ENCODE measurements at regions not wholly inside any gene's neighbourhood (a gene's known extent, or its start where the extent isn't known, plus 50 kb on each side); places are given as distances from the start of the nearest gene placed in this dataset.

- H3K79me2 ChIP-seq (ENCODE audit: control insufficient read depth in 1 of 2, insufficient read depth in 2 of 2, low read length in 2 of 2): no peaks in the 10 kb centered on the region
- no peak overlapping the region for H3K4me2 ChIP-seq (ENCODE audit: insufficient read depth in 1 of 2, low read depth in 2 of 2, low read length in 2 of 2)
- H3K4ac ChIP-seq (replicated peaks; ENCODE audit: insufficient read length, low read depth, low read length): no peak overlapping the region
- no peak overlapping the region for H3K4me3 ChIP-seq (ENCODE audit: extremely low read depth in 1 of 4, insufficient read depth in 2 of 4, low read depth in 3 of 4, low read length in 4 of 4)
- no peak overlapping the region for H3K56ac ChIP-seq (replicated peaks; ENCODE audit: insufficient read length, low read depth, low read length)
- H4K91ac ChIP-seq (replicated peaks; ENCODE audit: insufficient read length, low read length): no peak overlapping the region
- no peaks in the 10 kb centered on the region; a peak in 1 of 4 replicates for H3K9me3 ChIP-seq (ENCODE audit: insufficient read depth in 2 of 2, low read depth in 1 of 2, low read length in 1 of 2)
- H3K4me1 ChIP-seq (replicated peaks in 1 of 4; ENCODE audit: control insufficient read depth in 3 of 4, insufficient read depth in 4 of 4, low read length in 3 of 4): no peaks in the 10 kb centered on the region
- peaks cover 7 to 18% (median 13%) of the 10 kb centered on the region in 4 experiments for H3K27me3 ChIP-seq (replicated peaks in 1 of 4; ENCODE audit: control insufficient read depth in 3 of 4, extremely low read depth in 1 of 4, insufficient read depth in 3 of 4, low read length in 3 of 4)
- H2BK12ac ChIP-seq (ENCODE audit: low read depth, low read length): no peak overlapping the region
- POLR2A ChIA-PET (ENCODE audit: partially characterized antibody): no interaction called here
- no peaks in the 10 kb centered on the region for H3K23me2 ChIP-seq (ENCODE audit: low read depth, low read length)
- H2AFZ ChIP-seq (ENCODE audit: low read length): no peak overlapping the region
- FAIRE-seq: no peak
- no peak overlapping the region for H2BK20ac ChIP-seq (ENCODE audit: low read length)
- H3K27ac ChIP-seq (ENCODE audit: low read depth, low read length): no peak overlapping the region
- H3K79me1 ChIP-seq (ENCODE audit: low read depth, low read length): no peaks in the 10 kb centered on the region
- H4K20me1 ChIP-seq (replicated peaks in 1 of 2; ENCODE audit: control insufficient read depth in 1 of 2, insufficient read depth in 2 of 2, low read length in 2 of 2): no peaks in the 10 kb centered on the region
- no peak overlapping the region for H4K8ac ChIP-seq (ENCODE audit: extremely low read depth, insufficient read depth, low read length)
- H3K36me3 ChIP-seq (ENCODE audit: control insufficient read depth in 2 of 4, insufficient read depth in 4 of 4, low read length in 3 of 4): no peaks in the 10 kb centered on the region
- WGBS, 2 experiments (ENCODE audit: extremely low coverage in 1 of 2, insufficient coverage in 1 of 2, insufficient read length in 1 of 2, insufficient replicate concordance in 2 of 2, low coverage in 1 of 2, low lambda C conversion rate in 2 of 2, missing lambda C conversion rate in 1 of 2): 81% methylated on average over 3 of the region's 3 CpGs; no CpG with 5 or more reads in 1 of the 2 experiments
- no peak overlapping the region for H2AK5ac ChIP-seq (ENCODE audit: low read depth, low read length)
- H4K5ac ChIP-seq (ENCODE audit: insufficient read length, low read depth, low read length): no peak overlapping the region
- CTCF ChIA-PET (ENCODE audit: partially characterized antibody): interaction anchor here (1.3 kb wide), 1 partner anchor 15 kb away, joined by 3 read pairs; no protein-coding TSS in a partner anchor
- no peak overlapping the region for H2BK5ac ChIP-seq (ENCODE audit: low read depth, low read length)
- H3K9ac ChIP-seq (replicated peaks in 1 of 4; ENCODE audit: extremely low read depth in 1 of 4, low read depth in 3 of 4, low read length in 3 of 4): no peak overlapping the region
- H2BK120ac ChIP-seq (replicated peaks; ENCODE audit: low read depth, low read length): no peak overlapping the region
- H3K18ac ChIP-seq (ENCODE audit: extremely low read depth, low read length): no peak overlapping the region
- TF ChIP-seq SRF (IDR thresholded peaks at IDR 0.05; ENCODE audit: low read depth, low read length) (no peak), GTF2F1 (IDR thresholded peaks at IDR 0.05; ENCODE audit: borderline replicate concordance, low read depth, low read length) (no peak), EGR1 (IDR thresholded peaks at IDR 0.05; ENCODE audit: borderline replicate concordance, low read depth, low read length) (no peak), NANOG (IDR thresholded peaks at IDR 0.05; ENCODE audit: insufficient read depth, low read depth, low read length, poor library complexity, severe bottlenecking) (no peak), CREB1 (IDR thresholded peaks at IDR 0.05) (no peak), TAF1 (IDR thresholded peaks at IDR 0.05; ENCODE audit: low read depth, low read length) (no peak), ATF3 (IDR thresholded peaks at IDR 0.05; ENCODE audit: insufficient read depth, low read depth, low read length) (no peak), RXRA (IDR thresholded peaks at IDR 0.05; ENCODE audit: insufficient read depth, low read depth, low read length) (no peak), FOSL1 (IDR thresholded peaks at IDR 0.05; ENCODE audit: insufficient read depth, low read depth, low read length) (no peak), CBX5 (IDR thresholded peaks at IDR 0.05; ENCODE audit: low read depth, low read length) (no peak)
- no peak overlapping the region for H3K23ac ChIP-seq (ENCODE audit: insufficient read length)
- H3K14ac ChIP-seq (ENCODE audit: insufficient read length): no peak overlapping the region
- H2BK15ac ChIP-seq (ENCODE audit: low read length): no peak overlapping the region
- no peak for DNase-seq (ENCODE audit: low read depth in 1 of 2, low spot score in 2 of 2)
Measured at GRCh38 chr10:22468570-22469320, 123.4 kb downstream of the SPAG6 start.
